ENCODE measurements at regions not wholly inside any gene's neighbourhood (a gene's known extent, or its start where the extent isn't known, plus 50 kb on each side); places are given as distances from the start of the nearest gene placed in this dataset.
"Not testable (repeated sequence)": the region's sequence is repeated elsewhere in the genome, so short reads cannot be mapped to it uniquely, and the experiment has no call there.

DNA sequence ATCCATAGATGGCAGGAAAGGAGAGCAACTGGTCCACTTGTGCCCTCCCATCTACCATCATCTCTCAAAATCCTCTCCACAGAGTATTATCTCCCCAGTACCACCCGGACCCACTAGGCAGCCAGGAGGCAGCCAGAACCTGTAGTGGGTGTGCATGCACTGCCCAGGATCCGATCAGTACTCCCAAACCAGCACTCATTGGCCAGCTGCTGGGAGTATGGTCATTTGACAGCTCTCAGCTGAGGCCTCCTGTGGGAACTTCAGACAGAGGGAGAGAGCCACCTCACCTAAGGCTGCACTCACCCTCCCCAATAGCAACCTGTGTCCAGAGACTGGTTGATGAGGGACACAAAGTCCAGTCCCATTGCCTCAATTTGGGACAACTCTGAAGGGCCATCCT is 286.0 kb downstream of the TRIM36 start:
- H3K79me2 ChIP-seq (ENCODE audit: low read length): no peaks in the 10 kb centered on the region
- H3K4me2 ChIP-seq (ENCODE audit: low read length): no peak overlapping the region
- no peaks in the 10 kb centered on the region for H3K4me1 ChIP-seq (ENCODE audit: low read length)
- H3K27me3 ChIP-seq (ENCODE audit: low read depth, low read length): no peaks in the 10 kb centered on the region
- H3K9me3 ChIP-seq (ENCODE audit: insufficient read depth, low read length): no peaks in the 10 kb centered on the region
- H2AFZ ChIP-seq (ENCODE audit: low read depth, low read length): no peak overlapping the region
- H3K36me3 ChIP-seq (replicated peaks; ENCODE audit: low read depth, low read length): no peaks in the 10 kb centered on the region
- no peak overlapping the region for H3K4me3 ChIP-seq (ENCODE audit: low read length)
- H3K9ac ChIP-seq (ENCODE audit: low read length): no peak overlapping the region
- no peak overlapping the region for H3K27ac ChIP-seq (ENCODE audit: low read length)
- H4K20me1 ChIP-seq (ENCODE audit: insufficient read depth, low read length): no peaks in the 10 kb centered on the region
- TF ChIP-seq EZH2phosphoT487 (IDR thresholded peaks at IDR 0.05; ENCODE audit: low read depth): no peak
- no peak for TF ChIP-seq CTCF (IDR thresholded peaks at IDR 0.05; ENCODE audit: low read depth, low read length)

DNA sequence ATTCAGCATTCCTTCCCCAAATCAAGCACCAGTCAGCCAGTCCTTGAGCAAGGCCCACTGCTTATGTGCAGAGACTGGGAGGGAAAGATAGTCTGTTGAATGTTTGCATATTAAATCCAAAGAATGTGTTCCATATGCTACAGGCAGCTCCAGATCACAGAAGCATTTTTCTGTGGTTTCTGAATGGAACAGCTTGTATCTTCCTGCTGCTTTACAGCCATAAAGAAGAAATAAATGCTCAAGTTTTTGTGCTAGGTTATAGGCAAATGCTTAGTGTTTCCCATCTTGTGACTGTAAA is 310.3 kb downstream of the TRIM36 start:
- Histone ChIP-seq H3K27me3 (ENCODE audit: low read depth, low read length) (no peaks in the 10 kb centered on the region), H3K79me2 (ENCODE audit: low read length) (no peaks in the 10 kb centered on the region), H3K9me3 (ENCODE audit: insufficient read depth, low read length) (no peaks in the 10 kb centered on the region), H3K36me3 (replicated peaks; ENCODE audit: low read depth, low read length) (no peaks in the 10 kb centered on the region), H4K20me1 (ENCODE audit: insufficient read depth, low read length) (no peaks in the 10 kb centered on the region), H2AFZ (ENCODE audit: low read depth, low read length) (no peak overlapping the region), H3K4me2 (ENCODE audit: low read length) (no peak overlapping the region), H3K4me3 (ENCODE audit: low read length) (no peak overlapping the region), H3K9ac (ENCODE audit: low read length) (no peak overlapping the region), H3K4me1 (ENCODE audit: low read length) (no peaks in the 10 kb centered on the region), H3K27ac (ENCODE audit: low read length) (no peak overlapping the region)
- no peak for TF ChIP-seq EZH2phosphoT487 (IDR thresholded peaks at IDR 0.05; ENCODE audit: low read depth)
- TF ChIP-seq CTCF (IDR thresholded peaks at IDR 0.05; ENCODE audit: low read depth, low read length): no peak

DNA sequence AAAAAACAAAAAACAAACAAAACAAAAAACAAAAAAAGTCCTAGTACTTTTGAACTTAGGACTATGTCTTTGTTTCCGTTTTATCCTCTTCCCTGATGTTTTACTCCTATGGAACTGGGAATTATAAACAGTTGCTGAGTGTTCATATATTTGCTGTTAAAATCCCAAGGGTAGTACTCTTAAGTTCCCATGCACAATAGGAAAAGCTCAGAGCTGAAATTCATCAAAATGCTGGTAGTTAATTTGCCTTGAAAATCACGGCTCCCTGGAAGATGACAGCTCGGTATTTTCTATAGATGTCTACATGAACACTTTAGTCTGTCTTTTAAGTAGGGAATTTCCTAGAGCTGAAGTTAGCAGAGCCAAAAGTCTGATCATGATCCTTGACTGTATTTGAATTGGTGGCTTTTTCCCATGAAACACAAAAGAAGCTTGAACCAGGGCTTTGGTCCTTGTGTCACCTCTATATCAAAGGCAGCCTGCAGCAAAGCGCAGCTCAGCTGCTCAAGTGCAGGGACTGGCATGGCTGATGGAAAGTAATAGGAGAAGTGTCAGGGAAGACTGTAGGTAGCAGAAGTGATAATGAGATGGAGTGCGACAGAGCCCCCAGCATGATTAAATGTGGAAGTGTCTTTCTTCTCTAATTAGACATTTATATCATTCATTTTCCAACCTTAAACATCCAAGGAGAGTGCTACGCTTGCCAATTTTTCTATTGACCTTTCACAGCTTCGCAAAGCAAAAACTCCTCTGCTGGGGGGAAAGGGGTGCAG is 310.9 kb downstream of the TRIM36 start:
- no peaks in the 10 kb centered on the region for H3K9me3 ChIP-seq (ENCODE audit: insufficient read depth, low read length)
- no peaks in the 10 kb centered on the region for H3K79me2 ChIP-seq (ENCODE audit: low read length)
- no peak overlapping the region for H3K4me3 ChIP-seq (ENCODE audit: low read length)
- TF ChIP-seq CTCF (IDR thresholded peaks at IDR 0.05; ENCODE audit: low read depth, low read length): no peak
- no peak for TF ChIP-seq EZH2phosphoT487 (IDR thresholded peaks at IDR 0.05; ENCODE audit: low read depth)
- no peaks in the 10 kb centered on the region for H4K20me1 ChIP-seq (ENCODE audit: insufficient read depth, low read length)
- no peak overlapping the region for H3K9ac ChIP-seq (ENCODE audit: low read length)
- no peaks in the 10 kb centered on the region for H3K4me1 ChIP-seq (ENCODE audit: low read length)
- H3K36me3 ChIP-seq (replicated peaks; ENCODE audit: low read depth, low read length): no peaks in the 10 kb centered on the region
- H2AFZ ChIP-seq (ENCODE audit: low read depth, low read length): no peak overlapping the region
- no peaks in the 10 kb centered on the region for H3K27me3 ChIP-seq (ENCODE audit: low read depth, low read length)
- no peak overlapping the region for H3K27ac ChIP-seq (ENCODE audit: low read length)
- no peak overlapping the region for H3K4me2 ChIP-seq (ENCODE audit: low read length)

DNA sequence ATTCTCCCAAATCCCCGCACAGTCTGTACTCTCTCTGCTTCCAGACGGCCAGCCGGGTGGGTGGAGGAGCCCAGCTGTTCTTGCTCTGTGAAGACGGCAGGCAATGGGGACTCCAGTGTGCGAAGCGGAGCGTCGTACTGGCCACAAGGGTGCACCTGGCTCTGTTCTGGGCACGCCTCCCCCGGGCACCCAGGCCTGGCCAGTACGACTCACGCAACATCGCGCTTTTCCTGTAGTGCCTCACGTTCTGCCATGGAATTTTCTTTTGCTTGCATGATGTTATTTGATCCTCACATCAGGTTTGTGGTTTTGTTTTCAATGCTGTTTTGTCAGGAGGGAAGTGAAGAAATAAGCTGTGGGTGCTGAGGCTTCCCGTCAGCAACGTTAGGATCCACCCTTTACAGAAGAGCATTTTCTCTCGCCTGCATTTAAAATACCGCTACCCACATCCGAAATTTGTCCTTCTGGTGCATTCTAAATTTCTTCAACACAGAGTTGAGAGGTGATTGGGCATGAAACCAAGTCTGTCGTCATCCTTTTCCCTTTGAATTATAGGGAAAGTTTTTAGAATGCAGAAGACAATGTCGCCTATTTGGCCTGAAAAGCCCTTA is 311.7 kb downstream of the TRIM36 start:
- Histone ChIP-seq H3K27me3 (ENCODE audit: low read depth, low read length) (no peaks in the 10 kb centered on the region), H3K79me2 (ENCODE audit: low read length) (no peaks in the 10 kb centered on the region), H4K20me1 (ENCODE audit: insufficient read depth, low read length) (no peaks in the 10 kb centered on the region), H3K27ac (ENCODE audit: low read length) (no peak overlapping the region), H3K9ac (ENCODE audit: low read length) (no peak overlapping the region), H3K4me2 (ENCODE audit: low read length) (no peak overlapping the region), H3K4me1 (ENCODE audit: low read length) (no peaks in the 10 kb centered on the region), H3K36me3 (replicated peaks; ENCODE audit: low read depth, low read length) (no peaks in the 10 kb centered on the region), H2AFZ (ENCODE audit: low read depth, low read length) (no peak overlapping the region), H3K9me3 (ENCODE audit: insufficient read depth, low read length) (no peaks in the 10 kb centered on the region), H3K4me3 (ENCODE audit: low read length) (no peak overlapping the region)
- no peak for TF ChIP-seq CTCF (IDR thresholded peaks at IDR 0.05; ENCODE audit: low read depth, low read length)
- TF ChIP-seq EZH2phosphoT487 (IDR thresholded peaks at IDR 0.05; ENCODE audit: low read depth): no peak

DNA sequence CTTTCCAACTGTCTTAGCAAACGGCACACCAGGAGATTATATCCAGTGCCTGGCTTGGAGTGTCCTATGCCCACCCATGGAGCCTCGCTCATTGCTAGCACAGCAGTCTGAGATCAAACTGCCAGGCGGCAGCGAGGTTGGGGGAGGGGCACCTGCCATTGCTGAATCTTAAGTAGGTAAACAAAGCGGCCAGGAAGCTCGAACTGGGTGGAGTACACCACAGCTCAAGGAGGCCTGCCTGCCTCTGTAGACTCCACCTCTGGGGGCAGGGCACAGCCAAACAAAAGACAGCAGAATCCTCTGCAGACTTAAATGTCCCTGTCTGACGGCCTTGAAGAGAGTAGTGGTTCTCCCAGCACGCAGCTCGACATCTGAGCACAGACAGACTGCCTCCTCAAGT is 325.0 kb downstream of the TRIM36 start:
- H3K9ac ChIP-seq (ENCODE audit: low read length); H3K4me2 ChIP-seq (ENCODE audit: low read length); H2AFZ ChIP-seq (ENCODE audit: low read depth, low read length); H3K4me1 ChIP-seq (ENCODE audit: low read length); H4K20me1 ChIP-seq (ENCODE audit: insufficient read depth, low read length); H3K27me3 ChIP-seq (ENCODE audit: low read depth, low read length); H3K9me3 ChIP-seq (ENCODE audit: insufficient read depth, low read length); H3K27ac ChIP-seq (ENCODE audit: low read length); H3K36me3 ChIP-seq (replicated peaks; ENCODE audit: low read depth, low read length); H3K4me3 ChIP-seq (ENCODE audit: low read length); H3K79me2 ChIP-seq (ENCODE audit: low read length): not testable (repeated sequence)

Measured in OCI-LY3 (cell line).